HepG2 (cell line): ENCODE measurements at regions not wholly inside any gene's neighbourhood (a gene's known extent, or its start where the extent isn't known, plus 50 kb on each side); places are given as distances from the start of the nearest gene placed in this dataset.

Experiments used
- ATF7 ChIP-seq, 2 experiments: fragments of 450-650 bp in 1 of 2; sonication (generic) in 1 of 2; formaldehyde crosslinking in 1 of 2; IDR thresholded peaks; 2 replicates each; pipeline versions ENCODE4 v1.4.0 to v1.6.1; 2016 to 2020; ENCODE audit warnings: antibody characterized with exemption in 1 of 2, mild to moderate bottlenecking in 1 of 2, missing genetic modification reagents in 1 of 2
- ETV6 ChIP-seq: sonication (generic); formaldehyde crosslinking; conservative IDR thresholded peaks from 2 replicates; pipeline ENCODE4 v1.4.0; 2020; ENCODE audit warnings: missing genetic modification reagents
- FLYWCH1 ChIP-seq: sonication (generic); formaldehyde crosslinking; IDR thresholded peaks from 2 replicates; pipeline ENCODE4 v1.8.1; 2023; ENCODE audit warnings: mild to moderate bottlenecking, missing genetic modification reagents
- JUND ChIP-seq: sonication (generic); formaldehyde crosslinking; IDR thresholded peaks from 2 replicates; pipeline ENCODE4 v1.8.0; 2022; ENCODE audit warnings: mild to moderate bottlenecking, missing genetic modification reagents
- PBX2 ChIP-seq: IDR thresholded peaks from 2 replicates; pipeline ENCODE4 v1.6.1; 2016; ENCODE audit warnings: control low read depth
- SKIL ChIP-seq: sonication (generic); formaldehyde crosslinking; IDR thresholded peaks from 2 replicates; pipeline ENCODE4 v1.8.0; 2022; ENCODE audit warnings: missing genetic modification reagents, mild to moderate bottlenecking, moderate library complexity, borderline replicate concordance
- SRY ChIP-seq: sonication (generic); formaldehyde crosslinking; IDR thresholded peaks from 2 replicates; pipeline ENCODE4 v1.8.0; 2022; ENCODE audit warnings: mild to moderate bottlenecking, missing genetic modification reagents
- SUZ12 ChIP-seq: fragments of 150-350 bp; IDR thresholded peaks from 2 replicates; pipeline ENCODE4 v1.6.1; 2014; ENCODE audit warnings: low read depth, low read length
- YY1 ChIP-seq: IDR thresholded peaks from 2 replicates; pipeline ENCODE4 v1.6.1; 2011; ENCODE audit warnings: low read length, low read depth, moderate library complexity, mild to moderate bottlenecking; ENCODE audit not compliant: insufficient read depth, insufficient replicate concordance
- ZNF12 ChIP-seq: sonication (generic); formaldehyde crosslinking; IDR thresholded peaks from 2 replicates; pipeline ENCODE4 v1.5.0; 2020; ENCODE audit warnings: missing genetic modification reagents
- ZNF318 ChIP-seq: sonication (generic); formaldehyde crosslinking; IDR thresholded peaks from 2 replicates; pipeline ENCODE4 v1.4.0; 2020; ENCODE audit warnings: mild to moderate bottlenecking, missing genetic modification reagents
- ZNF496 ChIP-seq: sonication (generic); formaldehyde crosslinking; IDR thresholded peaks from 2 replicates; pipeline ENCODE4 v1.8.1; 2023; ENCODE audit warnings: mild to moderate bottlenecking, moderate library complexity, missing genetic modification reagents; ENCODE audit not compliant: insufficient replicate concordance
- ZNF574 ChIP-seq: sonication (generic); formaldehyde crosslinking; IDR thresholded peaks from 2 replicates; pipeline ENCODE4 v1.4.0; 2020; ENCODE audit warnings: missing genetic modification reagents
- ZNF629 ChIP-seq: sonication (generic); formaldehyde crosslinking; conservative IDR thresholded peaks from 2 replicates; pipeline ENCODE4 v1.5.0; 2020; ENCODE audit warnings: missing genetic modification reagents
- ZNF782 ChIP-seq: sonication (generic); formaldehyde crosslinking; IDR thresholded peaks from 2 replicates; pipeline ENCODE4 v1.4.0; 2020; ENCODE audit warnings: missing genetic modification reagents, mild to moderate bottlenecking, borderline replicate concordance
- ZNF83 ChIP-seq: sonication (generic); formaldehyde crosslinking; IDR thresholded peaks from 2 replicates; pipeline ENCODE4 v1.4.0; 2020; ENCODE audit warnings: missing genetic modification reagents, mild to moderate bottlenecking, borderline replicate concordance
- ZSCAN25 ChIP-seq: sonication (generic); formaldehyde crosslinking; IDR thresholded peaks from 2 replicates; pipeline ENCODE4 v1.8.0; 2022; ENCODE audit warnings: mild to moderate bottlenecking, missing genetic modification reagents

- TF ChIP-seq ZNF12 (CRISPR knock-in tag) = peak; percentile 67; the same call in 1 of the 2 replicates
- TF ChIP-seq ZNF318 (CRISPR knock-in tag) = no peak
- no peak for TF ChIP-seq ZNF83
- TF ChIP-seq ZNF629 = no peak
- peak; percentile 64 for TF ChIP-seq SKIL (CRISPR knock-in tag)
- no peak for TF ChIP-seq JUND (CRISPR knock-in tag)
- no peak for TF ChIP-seq ATF7 (IDR thresholded peaks at IDR 0.05)
- TF ChIP-seq ATF7 (CRISPR knock-in tag; IDR thresholded peaks at IDR 0.05) = no peak
- no peak for TF ChIP-seq FLYWCH1 (CRISPR knock-in tag)
- TF ChIP-seq ETV6 (CRISPR knock-in tag) = no peak
- TF ChIP-seq YY1 = no peak
- TF ChIP-seq SUZ12 = no peak
- TF ChIP-seq ZNF574 (CRISPR knock-in tag) = no peak
- TF ChIP-seq SRY (CRISPR knock-in tag) = no peak
- TF ChIP-seq PBX2 (CRISPR knock-in tag) = no peak
- no peak for TF ChIP-seq ZNF782 (CRISPR knock-in tag)
- no peak for TF ChIP-seq ZSCAN25
- no peak for TF ChIP-seq ZNF496 (CRISPR knock-in tag)
Measured at GRCh38 chr12:112599871-112600270, 181.1 kb downstream of the PTPN11 start (continued).
